Adrenal gland (tissue), 5 donors: ENCODE measurements at regions not wholly inside any gene's neighbourhood (a gene's known extent, or its start where the extent isn't known, plus 50 kb on each side); places are given as distances from the start of the nearest gene placed in this dataset.
"Not testable (repeated sequence)": the region's sequence is repeated elsewhere in the genome, so short reads cannot be mapped to it uniquely, and the experiment has no call there.

Experiments used
- POLR2A ChIP-seq, 2 donors: fragments of 450-650 bp; IDR thresholded peaks; one replicate each; pipeline ENCODE4 v1.6.1; 2017; ENCODE audit warnings: antibody characterized with exemption in 2 of 2, mild to moderate bottlenecking in 2 of 2, moderate library complexity in 1 of 2
- TF ChIP-seq, protein P1 (sequence below), 6 experiments: fragments of 450-650 bp in 4 of 6; fragments of 200-600 bp in 2 of 6; sonication (generic) in 1 of 6; IDR thresholded peaks; 1 replicate in 5 of 6; 2 replicates in 1 of 6; pipeline versions ENCODE4 v1.5.1 to v1.8.0; 2016 to 2021; ENCODE audit warnings: antibody characterized with exemption in 6 of 6, mild to moderate bottlenecking in 2 of 6, moderate library complexity in 1 of 6
- donor health status: DM: no; HTN: no; CAD: no.

DNA sequence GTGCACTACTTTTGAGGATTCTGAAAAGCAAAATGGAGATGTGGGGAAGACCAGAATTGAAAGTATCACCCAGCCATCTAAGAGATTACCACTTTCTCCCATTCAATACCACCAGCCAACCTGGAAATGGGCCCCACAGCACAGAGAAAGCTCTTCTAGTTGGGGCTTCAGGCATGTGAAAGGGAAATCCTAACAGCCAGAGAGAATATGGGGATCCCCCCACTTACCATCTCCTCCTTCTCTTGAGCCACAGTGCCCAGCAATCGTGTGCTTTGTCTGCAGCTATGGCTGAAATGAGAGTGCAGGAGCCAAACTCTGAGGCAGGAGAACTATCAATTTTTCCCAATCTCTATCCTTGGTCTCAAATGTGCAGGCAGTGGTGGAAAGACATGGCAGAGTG lies 173.2 kb upstream of the KCTD7 start:
- TF ChIP-seq, protein P1, sequence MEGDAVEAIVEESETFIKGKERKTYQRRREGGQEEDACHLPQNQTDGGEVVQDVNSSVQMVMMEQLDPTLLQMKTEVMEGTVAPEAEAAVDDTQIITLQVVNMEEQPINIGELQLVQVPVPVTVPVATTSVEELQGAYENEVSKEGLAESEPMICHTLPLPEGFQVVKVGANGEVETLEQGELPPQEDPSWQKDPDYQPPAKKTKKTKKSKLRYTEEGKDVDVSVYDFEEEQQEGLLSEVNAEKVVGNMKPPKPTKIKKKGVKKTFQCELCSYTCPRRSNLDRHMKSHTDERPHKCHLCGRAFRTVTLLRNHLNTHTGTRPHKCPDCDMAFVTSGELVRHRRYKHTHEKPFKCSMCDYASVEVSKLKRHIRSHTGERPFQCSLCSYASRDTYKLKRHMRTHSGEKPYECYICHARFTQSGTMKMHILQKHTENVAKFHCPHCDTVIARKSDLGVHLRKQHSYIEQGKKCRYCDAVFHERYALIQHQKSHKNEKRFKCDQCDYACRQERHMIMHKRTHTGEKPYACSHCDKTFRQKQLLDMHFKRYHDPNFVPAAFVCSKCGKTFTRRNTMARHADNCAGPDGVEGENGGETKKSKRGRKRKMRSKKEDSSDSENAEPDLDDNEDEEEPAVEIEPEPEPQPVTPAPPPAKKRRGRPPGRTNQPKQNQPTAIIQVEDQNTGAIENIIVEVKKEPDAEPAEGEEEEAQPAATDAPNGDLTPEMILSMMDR (IDR thresholded peaks at IDR 0.05) = not testable (repeated sequence)
- TF ChIP-seq POLR2A (IDR thresholded peaks at IDR 0.05) = not testable (repeated sequence)
